T-helper 17 cell (primary cell): ENCODE measurements at regions not wholly inside any gene's neighbourhood (a gene's known extent, or its start where the extent isn't known, plus 50 kb on each side); places are given as distances from the start of the nearest gene placed in this dataset.

Experiments
- ATAC-seq: fragments of 150-1000 bp; cut with Tn5 transposase; 2 replicates; pipeline ENCODE4 v1.10.0; 2021; ENCODE audit warnings: mild to moderate bottlenecking, moderate library complexity
- DNase-seq, 3 donors: peaks; one replicate each; pipeline versions ENCODE4 v3.0.0 to v3.0.0-alpha.2; 2020 to 2021
- H3K9me3 ChIP-seq: one replicate; pipeline ENCODE4 v1.7.0; 2013; ENCODE audit warnings: low read length, mild to moderate bottlenecking; ENCODE audit not compliant: control insufficient read depth, poor library complexity, severe bottlenecking
- H3K27ac Mint-ChIP-seq: one replicate; pipeline ENCODE4 v1.8.0; 2022; ENCODE audit warnings: mild to moderate bottlenecking, moderate library complexity, mixed read lengths
- H3K27me3 Mint-ChIP-seq: one replicate; pipeline ENCODE4 v1.8.0; 2022; ENCODE audit warnings: mixed read lengths
- H3K36me3 Mint-ChIP-seq: one replicate; pipeline ENCODE4 v1.8.0; 2022; ENCODE audit warnings: low read depth, mixed read lengths
- H3K4me1 Mint-ChIP-seq: one replicate; pipeline ENCODE4 v1.8.0; 2022; ENCODE audit warnings: mild to moderate bottlenecking, mixed read lengths
- H3K4me3 Mint-ChIP-seq: one replicate; pipeline ENCODE4 v1.8.0; 2022; ENCODE audit warnings: mild to moderate bottlenecking, moderate library complexity, mixed read lengths

DNA sequence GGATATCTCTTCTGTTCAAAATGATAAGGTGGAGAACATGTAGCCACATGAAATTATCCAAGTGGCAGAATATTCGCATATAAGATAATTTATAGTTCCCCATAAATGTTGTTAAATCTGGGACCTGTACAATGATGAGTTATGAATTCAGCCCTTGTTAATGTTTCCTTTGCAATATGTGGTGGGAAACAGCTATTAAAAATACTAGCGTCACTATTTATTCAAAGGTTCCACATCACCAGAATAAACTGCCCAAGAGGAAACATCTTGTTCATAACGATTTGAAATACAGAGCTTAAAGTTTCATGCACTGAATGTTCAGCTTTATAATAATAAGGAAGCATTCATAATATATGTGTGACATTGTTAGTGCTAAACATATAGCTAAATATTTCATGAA lies 223.9 kb upstream of the TCF4 start:
- ATAC-seq (no peak), DNase-seq (no peak)

DNA sequence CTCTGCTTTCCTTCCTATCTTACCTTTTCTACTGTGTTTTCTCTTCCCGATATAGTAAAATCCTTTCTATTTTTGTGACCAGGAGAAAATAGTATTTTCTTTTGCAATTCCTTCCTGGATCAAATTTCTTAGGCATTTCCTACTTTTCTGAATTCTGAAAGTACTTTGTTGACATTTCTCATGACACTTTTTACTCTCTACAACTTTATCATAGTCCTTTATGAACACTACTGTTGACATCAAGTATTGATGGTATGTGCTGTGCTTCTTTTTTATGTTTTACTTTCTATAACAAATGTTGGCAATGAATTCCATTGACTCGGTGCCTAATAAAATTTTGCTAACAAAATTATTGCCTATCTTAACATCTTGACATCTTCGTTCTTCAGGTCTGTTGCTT lies 217.7 kb upstream of the TCF4 start:
- Mint-ChIP-seq H3K27ac (no peak overlapping the region), H3K36me3 (no peaks in the 10 kb centered on the region), H3K27me3 (no peaks in the 10 kb centered on the region), H3K4me1 (no peaks in the 10 kb centered on the region), H3K4me3 (no peak overlapping the region)
- ATAC-seq: no peak
- no peak for DNase-seq
- H3K9me3 ChIP-seq: no peaks in the 10 kb centered on the region

More for the DNA sequence above, 223.9 kb upstream of the TCF4 start:
- no peaks in the 10 kb centered on the region for H3K4me1 Mint-ChIP-seq
- H3K4me3 Mint-ChIP-seq: no peak overlapping the region
- no peaks in the 10 kb centered on the region for H3K9me3 ChIP-seq
- H3K27ac Mint-ChIP-seq: no peak overlapping the region
- H3K27me3 Mint-ChIP-seq: no peaks in the 10 kb centered on the region
- no peaks in the 10 kb centered on the region for H3K36me3 Mint-ChIP-seq

DNA sequence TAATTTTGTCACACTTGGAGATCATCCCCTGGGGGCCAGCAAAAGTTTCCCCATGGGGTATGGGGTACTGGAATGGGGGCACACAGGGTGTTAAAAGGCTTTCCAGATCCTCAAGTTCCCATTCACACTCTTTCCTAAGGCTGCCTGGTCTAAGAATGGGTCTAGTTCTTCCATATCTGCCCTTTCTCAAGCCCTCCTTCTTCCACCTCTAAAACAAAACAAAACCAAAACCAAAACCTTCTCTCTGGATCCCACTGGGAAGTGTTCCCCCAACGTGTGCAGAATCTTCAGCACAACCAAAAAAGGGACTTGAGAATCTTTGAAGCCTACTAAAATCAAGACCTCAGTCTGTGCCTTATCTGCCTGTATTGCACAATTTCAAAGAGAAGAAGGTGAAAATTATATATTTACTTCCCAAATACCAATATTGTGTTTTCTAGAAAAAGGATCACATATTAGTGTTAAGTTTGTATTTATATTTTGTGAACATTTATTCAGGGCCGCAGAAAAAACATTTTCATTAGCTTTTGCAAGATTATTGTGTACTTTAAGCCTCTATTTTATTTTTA lies 207.2 kb upstream of the TCF4 start:
- no peaks in the 10 kb centered on the region for H3K9me3 ChIP-seq
- Mint-ChIP-seq H3K36me3 (no peaks in the 10 kb centered on the region), H3K4me1 (no peaks in the 10 kb centered on the region), H3K27ac (no peak overlapping the region), H3K27me3 (no peaks in the 10 kb centered on the region), H3K4me3 (no peak overlapping the region)
- ATAC-seq (no peak), DNase-seq (no peak)

DNA sequence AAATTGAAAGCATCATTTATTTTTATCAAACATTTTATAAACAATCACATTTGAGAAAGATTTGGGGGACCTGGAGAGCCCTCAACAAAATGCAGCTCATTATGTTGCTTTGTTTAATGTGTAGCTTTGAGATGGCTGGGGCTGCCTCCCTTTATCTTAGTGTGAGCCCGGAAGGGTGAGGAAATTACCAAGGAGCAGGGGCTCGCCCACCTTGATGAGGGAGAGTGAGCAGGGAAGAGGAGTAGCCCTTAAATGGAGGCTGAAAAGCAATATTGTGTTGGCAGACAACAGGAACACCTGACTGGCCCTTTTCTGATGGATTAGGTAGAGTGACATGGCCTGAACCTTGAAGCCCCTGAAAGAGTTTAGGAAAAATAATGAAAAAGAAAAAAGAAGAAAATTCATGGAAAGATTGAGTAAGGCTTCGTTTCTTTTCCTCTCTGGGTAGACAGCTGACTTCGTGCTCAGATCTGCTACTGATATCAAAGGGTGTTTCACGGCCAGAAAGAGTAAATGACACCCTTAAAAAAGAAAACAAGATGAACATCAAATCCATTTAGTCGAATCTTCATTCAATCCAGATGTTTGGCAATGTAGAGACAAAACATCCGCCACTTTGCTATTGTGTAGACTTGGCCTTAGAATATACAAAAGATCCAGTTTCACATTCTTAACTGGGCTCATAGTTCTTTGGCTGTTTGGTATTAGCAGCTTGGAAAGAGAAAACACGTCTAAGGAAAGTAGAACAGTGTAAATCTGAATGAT lies 206.5 kb upstream of the TCF4 start:
- Mint-ChIP-seq H3K4me1 (no peaks in the 10 kb centered on the region), H3K27me3 (no peaks in the 10 kb centered on the region), H3K4me3 (no peak overlapping the region), H3K36me3 (no peaks in the 10 kb centered on the region), H3K27ac (no peak overlapping the region)
- no peaks in the 10 kb centered on the region for H3K9me3 ChIP-seq
- ATAC-seq: no peak
- DNase-seq: no peak

- no peak for ATAC-seq
- no peaks in the 10 kb centered on the region for H3K4me1 Mint-ChIP-seq
- DNase-seq: no peak
- no peak overlapping the region for H3K4me3 Mint-ChIP-seq
- H3K27me3 Mint-ChIP-seq: no peaks in the 10 kb centered on the region
- H3K36me3 Mint-ChIP-seq: no peaks in the 10 kb centered on the region
- H3K27ac Mint-ChIP-seq: no peak overlapping the region
- no peaks in the 10 kb centered on the region for H3K9me3 ChIP-seq
Measured at GRCh38 chr18:55790296-55790695, 202.3 kb upstream of the TCF4 start.

DNA sequence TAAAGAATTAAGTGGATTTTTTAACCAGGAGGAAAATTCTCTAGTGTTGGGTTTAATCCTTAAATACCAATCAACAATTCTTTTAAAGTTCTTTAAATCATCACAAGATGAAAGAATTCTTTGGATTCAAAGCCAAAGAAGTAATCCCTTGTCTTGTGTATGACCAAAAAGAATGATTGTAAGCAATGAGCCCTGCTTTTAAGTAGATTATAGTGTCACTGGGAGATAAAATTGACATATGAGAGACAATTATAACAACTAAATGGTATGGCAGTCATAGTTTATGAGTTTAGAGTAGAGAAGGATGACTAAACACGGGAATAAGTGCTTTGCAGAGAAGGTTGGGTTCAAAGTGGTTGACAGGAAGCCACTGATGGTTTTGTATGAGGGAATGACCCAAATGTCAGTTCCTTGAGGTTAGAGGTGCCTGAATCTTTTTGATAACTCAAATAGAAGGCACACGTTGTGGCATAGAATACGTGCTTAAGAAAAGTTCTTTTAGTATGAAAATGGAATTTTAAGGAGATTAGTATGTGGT lies 199.6 kb upstream of the TCF4 start:
- DNase-seq (no peak), ATAC-seq (no peak)
- Mint-ChIP-seq H3K27me3 (no peaks in the 10 kb centered on the region), H3K36me3 (no peaks in the 10 kb centered on the region), H3K4me1 (no peaks in the 10 kb centered on the region), H3K27ac (no peak overlapping the region), H3K4me3 (no peak overlapping the region)
- H3K9me3 ChIP-seq: no peaks in the 10 kb centered on the region

- Mint-ChIP-seq H3K27ac (no peak overlapping the region), H3K36me3 (no peaks in the 10 kb centered on the region), H3K4me1 (no peaks in the 10 kb centered on the region), H3K27me3 (peaks cover under 1% of the 10 kb centered on the region), H3K4me3 (no peak overlapping the region)
- ATAC-seq: no peak
- no peaks in the 10 kb centered on the region for H3K9me3 ChIP-seq
- DNase-seq: no peak
Measured at GRCh38 chr18:55786651-55787272, 198.8 kb upstream of the TCF4 start.

GRCh38 chr18:55783921-55784320 lies 195.9 kb upstream of the TCF4 start:
- Mint-ChIP-seq H3K4me1 (no peaks in the 10 kb centered on the region), H3K27ac (no peak overlapping the region), H3K27me3 (peaks cover 15% of the 10 kb centered on the region), H3K36me3 (no peaks in the 10 kb centered on the region), H3K4me3 (no peak overlapping the region)
- H3K9me3 ChIP-seq: no peaks in the 10 kb centered on the region
- ATAC-seq (no peak), DNase-seq (no peak)

GRCh38 chr18:55781481-55781957 lies 193.5 kb upstream of the TCF4 start:
- ATAC-seq (no peak), DNase-seq (no peak)
- no peaks in the 10 kb centered on the region for H3K9me3 ChIP-seq
- no peaks in the 10 kb centered on the region for H3K4me1 Mint-ChIP-seq
- no peaks in the 10 kb centered on the region for H3K36me3 Mint-ChIP-seq
- no peak overlapping the region for H3K27ac Mint-ChIP-seq
- no peak overlapping the region for H3K4me3 Mint-ChIP-seq
- H3K27me3 Mint-ChIP-seq: peaks cover 20% of the 10 kb centered on the region

GRCh38 chr18:55780586-55781071 lies 192.6 kb upstream of the TCF4 start:
- DNase-seq: no peak
- Mint-ChIP-seq H3K27me3 (peaks cover 20% of the 10 kb centered on the region), H3K36me3 (no peaks in the 10 kb centered on the region), H3K4me3 (no peak overlapping the region), H3K4me1 (no peaks in the 10 kb centered on the region), H3K27ac (no peak overlapping the region)
- ATAC-seq: peak; percentile 32
- H3K9me3 ChIP-seq: no peaks in the 10 kb centered on the region

DNA sequence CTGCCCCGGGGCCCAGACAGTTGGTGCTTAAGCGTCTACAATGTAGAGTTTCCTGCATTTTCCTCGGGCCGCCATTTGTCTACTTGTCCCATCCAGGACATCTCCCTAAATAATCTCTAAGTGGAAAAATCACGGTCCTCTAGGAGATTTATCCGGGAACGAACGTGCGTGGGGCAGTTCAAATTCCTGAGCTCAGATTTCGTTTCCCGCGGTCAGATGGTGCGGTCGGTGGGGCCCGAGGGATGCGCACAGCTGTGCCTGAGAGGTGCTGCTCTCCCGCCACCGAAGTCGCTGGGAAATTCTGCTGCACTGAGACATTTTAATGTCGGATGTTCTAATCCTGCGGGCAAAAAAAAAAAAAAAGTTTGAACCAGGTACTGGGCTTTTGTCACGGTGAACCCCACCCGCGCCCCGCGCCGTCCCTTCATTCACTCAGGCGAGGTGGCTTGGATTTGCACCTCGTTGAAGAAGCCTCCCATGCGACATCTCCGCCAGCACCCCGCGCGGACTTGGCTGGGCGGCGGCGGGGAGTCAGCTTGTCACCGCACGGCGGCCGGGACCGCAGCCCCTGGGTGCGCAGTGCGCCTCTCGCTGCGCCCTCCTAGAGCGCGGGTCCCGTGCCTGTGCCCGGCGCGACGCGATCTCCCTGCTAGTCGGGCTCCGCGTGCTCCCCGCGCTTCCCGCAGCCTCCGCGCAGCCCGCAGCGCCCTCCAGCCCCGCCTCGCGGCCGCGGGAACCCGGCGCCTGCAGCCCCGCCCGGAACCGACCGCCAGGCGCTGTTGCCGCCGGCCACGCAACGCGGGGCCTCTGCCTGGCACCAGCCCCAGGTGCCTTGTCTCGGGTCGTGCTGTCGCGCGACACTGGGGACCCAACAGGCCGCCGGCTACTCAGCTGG lies 191.9 kb upstream of the TCF4 start:
- DNase-seq: no peak
- H3K36me3 Mint-ChIP-seq: no peaks in the 10 kb centered on the region
- H3K4me3 Mint-ChIP-seq: peak overlapping the region; percentile 25
- no peaks in the 10 kb centered on the region for H3K9me3 ChIP-seq
- ATAC-seq: peak; percentile 14
- peaks cover 20% of the 10 kb centered on the region for H3K27me3 Mint-ChIP-seq
- H3K27ac Mint-ChIP-seq: no peak overlapping the region
- H3K4me1 Mint-ChIP-seq: no peaks in the 10 kb centered on the region

DNA sequence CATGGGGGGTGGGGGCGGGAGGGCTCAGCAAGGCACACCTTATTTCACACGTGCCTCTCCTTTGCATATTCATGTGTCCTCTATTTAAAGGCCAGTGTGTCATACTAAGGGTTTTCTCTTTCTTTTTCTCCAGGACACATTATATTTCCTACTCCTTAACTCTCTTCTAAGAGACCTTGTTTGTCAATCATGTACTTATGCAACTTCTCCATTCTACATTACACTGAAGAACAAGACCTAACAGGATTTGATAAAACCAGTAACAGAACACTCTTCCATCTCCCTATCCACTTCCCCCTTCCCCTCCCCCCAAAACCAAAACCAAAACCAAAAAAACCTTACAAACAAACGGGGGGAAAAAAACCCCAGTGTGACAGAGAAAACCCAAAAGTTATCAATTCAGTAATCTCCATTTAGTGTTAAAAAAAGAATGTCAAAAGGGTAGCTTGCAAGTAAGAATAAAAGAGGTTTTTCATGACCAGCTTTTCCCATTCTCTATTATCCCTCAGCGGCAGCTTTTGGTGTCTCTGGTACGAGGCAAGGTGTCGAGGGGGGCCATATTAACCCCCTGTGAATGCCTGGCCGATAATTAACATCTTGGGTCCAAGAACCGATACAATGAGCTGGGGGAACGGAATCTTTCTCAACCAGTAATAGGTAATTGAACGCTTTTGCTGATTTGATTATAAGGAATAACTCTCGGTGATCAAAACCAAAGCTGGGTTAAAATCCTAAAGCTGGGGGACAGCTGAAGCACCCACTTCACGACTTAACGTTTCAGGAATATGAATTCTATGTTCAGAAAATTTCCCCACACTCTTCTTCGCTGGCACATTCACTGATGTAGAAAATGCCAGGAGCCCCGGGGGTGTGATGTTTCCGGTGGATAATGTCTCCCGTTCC lies 191.0 kb upstream of the TCF4 start:
- Mint-ChIP-seq H3K4me3 (peak overlapping the region; percentile 28), H3K36me3 (no peaks in the 10 kb centered on the region), H3K27me3 (peaks cover 20% of the 10 kb centered on the region), H3K27ac (no peak overlapping the region), H3K4me1 (no peaks in the 10 kb centered on the region)
- no peaks in the 10 kb centered on the region for H3K9me3 ChIP-seq
- ATAC-seq (peak; percentile 50), DNase-seq (no peak)
